HepG2 (cell line): ENCODE measurements at regions not wholly inside any gene's neighbourhood (a gene's known extent, or its start where the extent isn't known, plus 50 kb on each side); places are given as distances from the start of the nearest gene placed in this dataset.

Experiments
- ATM ChIP-seq: fragments of 450-650 bp; IDR thresholded peaks from 2 replicates; pipeline ENCODE4 v1.7.1; 2017; ENCODE audit warnings: mild to moderate bottlenecking, borderline replicate concordance
- BORCS8-MEF2B ChIP-seq: sonication (generic); formaldehyde crosslinking; IDR thresholded peaks from 2 replicates; pipeline ENCODE4 v1.8.0; 2022; ENCODE audit warnings: mild to moderate bottlenecking, missing genetic modification reagents
- CREBL2 ChIP-seq: sonication (generic); formaldehyde crosslinking; IDR thresholded peaks from 2 replicates; pipeline ENCODE4 v1.8.1; 2023; ENCODE audit warnings: missing genetic modification reagents, mild to moderate bottlenecking, borderline replicate concordance
- DR1 ChIP-seq: sonication (generic); formaldehyde crosslinking; IDR thresholded peaks from 2 replicates; pipeline ENCODE4 v1.8.0; 2021; ENCODE audit warnings: mild to moderate bottlenecking, missing genetic modification reagents, inconsistent platforms
- GABPA ChIP-seq, 2 experiments: IDR thresholded peaks; 2 replicates each; pipeline ENCODE4 v1.6.1; 2011 to 2016; ENCODE audit warnings: low read depth in 2 of 2, low read length in 1 of 2, missing biosample characterization in 1 of 2, missing genetic modification characterization in 1 of 2
- HNF1B ChIP-seq: sonication (generic); formaldehyde crosslinking; IDR thresholded peaks from 2 replicates; pipeline ENCODE4 v1.5.1; 2020; ENCODE audit warnings: mild to moderate bottlenecking, moderate library complexity, missing genetic modification reagents
- JUN ChIP-seq: sonication (generic); formaldehyde crosslinking; IDR thresholded peaks from 2 replicates; pipeline ENCODE4 v1.4.0; 2020; ENCODE audit warnings: mild to moderate bottlenecking, missing genetic modification reagents
- KDM5B ChIP-seq: sonication (generic); formaldehyde crosslinking; IDR thresholded peaks from 2 replicates; pipeline ENCODE4 v1.4.0; 2020; ENCODE audit warnings: missing genetic modification reagents, mild to moderate bottlenecking, borderline replicate concordance
- NFKB2 ChIP-seq: sonication (generic); formaldehyde crosslinking; IDR thresholded peaks from 2 replicates; pipeline ENCODE4 v1.4.0; 2020; ENCODE audit warnings: missing genetic modification reagents, borderline replicate concordance
- POLR2A ChIP-seq, 2 experiments: IDR thresholded peaks; 2 replicates each; pipeline ENCODE4 v1.6.1; 2011; ENCODE audit warnings: low read depth in 2 of 2, low read length in 2 of 2, mild to moderate bottlenecking in 1 of 2, moderate library complexity in 1 of 2; ENCODE audit not compliant: insufficient read depth in 1 of 2
- REL ChIP-seq: sonication (generic); formaldehyde crosslinking; conservative IDR thresholded peaks from 2 replicates; pipeline ENCODE4 v1.8.0; 2022; ENCODE audit warnings: mild to moderate bottlenecking, missing genetic modification reagents, moderate library complexity
- SRF ChIP-seq: IDR thresholded peaks from 2 replicates; pipeline ENCODE4 v1.6.1; 2011; ENCODE audit warnings: mild to moderate bottlenecking, low read depth, low read length, moderate library complexity
- TAF1 ChIP-seq: sonication (generic); formaldehyde crosslinking; IDR thresholded peaks from 2 replicates; pipeline ENCODE4 v1.4.0; 2020; ENCODE audit warnings: missing genetic modification reagents
- TCF7 ChIP-seq: sonication (generic); IDR thresholded peaks from 2 replicates; pipeline ENCODE4 v1.6.1; 2016; ENCODE audit warnings: antibody characterized with exemption, low read depth
- THAP9 ChIP-seq: sonication (generic); formaldehyde crosslinking; IDR thresholded peaks from 2 replicates; pipeline ENCODE4; 2020; ENCODE audit warnings: missing genetic modification reagents, mild to moderate bottlenecking, borderline replicate concordance
- ZBTB46 ChIP-seq: sonication (generic); formaldehyde crosslinking; IDR thresholded peaks from 2 replicates; pipeline ENCODE4 v1.4.0; 2020; ENCODE audit warnings: mild to moderate bottlenecking, missing genetic modification reagents, borderline replicate concordance
- ZNF557 ChIP-seq: sonication (generic); formaldehyde crosslinking; IDR thresholded peaks from 2 replicates; pipeline ENCODE4 v1.4.0; 2020; ENCODE audit warnings: missing genetic modification reagents
- ZNF597 ChIP-seq: sonication (generic); formaldehyde crosslinking; IDR thresholded peaks from 2 replicates; pipeline ENCODE4 v1.5.0; 2020; ENCODE audit warnings: missing genetic modification reagents
- ZNF740 ChIP-seq: sonication (generic); formaldehyde crosslinking; IDR thresholded peaks from 2 replicates; pipeline ENCODE4 v1.4.0; 2020; ENCODE audit warnings: missing genetic modification reagents
- ZNF780A ChIP-seq: sonication (generic); formaldehyde crosslinking; IDR thresholded peaks from 2 replicates; pipeline ENCODE4 v1.8.0; 2022; ENCODE audit warnings: mild to moderate bottlenecking, missing genetic modification reagents, moderate library complexity
- ZNF878 ChIP-seq: sonication (generic); formaldehyde crosslinking; IDR thresholded peaks from 2 replicates; pipeline ENCODE4 v1.8.1; 2023; ENCODE audit warnings: mild to moderate bottlenecking, missing genetic modification reagents, moderate library complexity

- TF ChIP-seq ZNF597 (CRISPR knock-in tag) = no peak
- no peak for TF ChIP-seq ZBTB46 (CRISPR knock-in tag)
- no peak for TF ChIP-seq ZNF740
- peak; percentile 19; the same call in 1 of the 2 replicates for TF ChIP-seq THAP9 (CRISPR knock-in tag)
- TF ChIP-seq REL (CRISPR knock-in tag) = no peak
- peak; percentile 21; the same call in 1 of the 2 replicates for TF ChIP-seq GABPA (IDR thresholded peaks at IDR 0.05; ENCODE audit: low read depth, low read length)
- TF ChIP-seq GABPA (CRISPR knock-in tag; IDR thresholded peaks at IDR 0.05; ENCODE audit: low read depth) = peak; percentile 46
- TF ChIP-seq TCF7 = no peak
- TF ChIP-seq POLR2A (IDR thresholded peaks at IDR 0.05; ENCODE audit: insufficient read depth in 1 of 2, low read depth in 2 of 2, low read length in 2 of 2) = peak in 1 of 2 experiments; percentile 39; a peak in 1 of 4 replicates
- no peak for TF ChIP-seq DR1
- TF ChIP-seq NFKB2 (CRISPR knock-in tag) = peak; percentile 51; the same call in 1 of the 2 replicates
- TF ChIP-seq ZNF780A (CRISPR knock-in tag) = no peak
- peak; percentile 40; the same call in 1 of the 2 replicates for TF ChIP-seq TAF1
- peak; percentile 20; the same call in 1 of the 2 replicates for TF ChIP-seq BORCS8-MEF2B (CRISPR knock-in tag)
- TF ChIP-seq HNF1B = peak; percentile 21; the same call in 1 of the 2 replicates
- 0 out of 2 replicates have a peak, but pooled peaks have one; percentile 43 for TF ChIP-seq ZNF557 (CRISPR knock-in tag)
- TF ChIP-seq KDM5B = peak; percentile 38; the same call in 1 of the 2 replicates
- TF ChIP-seq ATM = no peak
- no peak for TF ChIP-seq JUN (CRISPR knock-in tag)
- TF ChIP-seq ZNF878 (CRISPR knock-in tag) = no peak
- TF ChIP-seq CREBL2 = no peak
- TF ChIP-seq SRF = no peak
These were observed 1327.9 kb downstream of the BRINP3 start (continued) for GRCh38 chr1:189149547-189150375.
